Stimulated activated CD4-positive, alpha-beta T cell treated with anti-CD3 and anti-CD28 coated beads, TNF-alpha, amount 100 ng/mL, for 24 hours (primary cell): ENCODE measurements at regions not wholly inside any gene's neighbourhood (a gene's known extent, or its start where the extent isn't known, plus 50 kb on each side); places are given as distances from the start of the nearest gene placed in this dataset.
"Not testable (repeated sequence)": the region's sequence is repeated elsewhere in the genome, so short reads cannot be mapped to it uniquely, and the experiment has no call there.

ENCODE experiments used
- DNase-seq, 3 experiments: peaks; one replicate each; pipeline ENCODE4 v3.0.0-alpha.2; 2020; ENCODE audit warnings: low read depth in 3 of 3

DNA sequence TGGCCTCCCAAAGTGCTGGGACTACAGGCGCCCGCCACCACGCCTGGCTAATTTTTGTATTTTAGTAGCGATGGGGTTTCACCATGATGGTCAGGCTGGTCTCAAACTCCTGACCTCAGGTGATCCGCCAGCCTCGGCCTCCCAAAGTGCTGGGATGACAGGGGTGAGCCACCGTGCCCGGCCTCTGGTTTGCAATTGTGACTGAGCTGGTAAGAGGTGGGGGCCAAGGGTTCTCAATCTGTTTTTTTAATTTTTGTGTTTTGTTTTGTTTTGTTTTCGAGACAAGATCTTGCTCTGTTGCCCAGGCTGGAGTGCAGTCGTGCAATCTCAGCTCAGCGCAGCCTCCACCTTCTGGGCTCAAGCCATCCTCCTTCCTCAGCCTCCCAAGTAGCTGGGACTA, 196.2 kb downstream of the CRLF2 start:
- not testable (repeated sequence) for DNase-seq

DNA sequence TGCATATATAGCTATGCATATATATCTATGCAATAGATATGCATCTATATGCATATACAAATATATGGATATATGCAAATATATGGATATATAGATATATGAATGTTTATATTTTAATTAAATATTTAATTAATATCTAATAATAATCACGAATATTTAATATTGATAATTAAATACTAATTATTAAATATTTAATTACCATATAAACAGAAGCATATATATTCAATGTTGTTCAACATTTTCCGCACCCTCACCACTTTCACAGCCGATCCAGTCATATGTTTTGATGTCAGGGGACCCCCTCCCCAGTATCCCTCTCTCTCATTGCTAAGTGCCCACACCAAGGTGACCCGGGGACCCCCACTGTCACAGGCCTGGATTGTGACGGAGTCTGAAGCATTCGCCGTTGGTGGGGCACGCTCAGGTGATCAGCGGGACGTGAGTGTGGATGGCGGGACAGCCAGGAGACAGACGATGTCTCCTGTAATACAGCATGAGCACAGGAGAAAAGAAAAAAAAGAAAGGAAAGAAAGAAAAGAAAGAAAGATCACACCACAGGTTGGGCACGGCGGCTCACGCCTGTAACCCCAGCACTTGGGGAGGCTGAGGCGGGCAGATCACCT, 199.7 kb downstream of the CRLF2 start:
- no peak for DNase-seq

DNA sequence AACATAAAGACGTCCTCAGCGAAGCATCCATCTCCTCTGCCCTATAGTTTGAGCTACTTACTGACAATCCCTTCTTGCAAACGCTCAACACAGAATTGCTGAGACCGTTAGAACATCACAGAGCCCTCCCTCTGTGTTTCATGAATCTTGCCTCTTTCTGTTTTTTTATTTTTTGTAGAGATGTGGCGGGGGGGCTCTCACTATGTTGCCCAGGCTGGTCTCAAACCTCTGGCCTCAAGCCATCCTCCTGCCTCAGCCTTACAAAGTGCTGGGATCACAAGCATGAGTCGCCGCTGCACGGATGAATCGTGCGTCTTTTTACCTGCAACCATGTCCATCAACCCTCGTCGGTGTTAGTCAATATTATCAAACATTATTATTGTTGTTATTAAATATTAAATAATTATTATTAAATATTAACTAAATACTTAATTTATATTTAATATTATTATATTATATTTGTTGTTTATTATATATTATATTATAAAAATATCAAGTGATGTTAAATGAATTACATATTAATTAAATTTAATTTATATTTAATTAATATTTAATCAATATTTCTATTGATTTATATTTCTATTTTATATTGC, 200.7 kb downstream of the CRLF2 start:
- peak in 1 of 3 experiments; percentile 4 for DNase-seq

DNA sequence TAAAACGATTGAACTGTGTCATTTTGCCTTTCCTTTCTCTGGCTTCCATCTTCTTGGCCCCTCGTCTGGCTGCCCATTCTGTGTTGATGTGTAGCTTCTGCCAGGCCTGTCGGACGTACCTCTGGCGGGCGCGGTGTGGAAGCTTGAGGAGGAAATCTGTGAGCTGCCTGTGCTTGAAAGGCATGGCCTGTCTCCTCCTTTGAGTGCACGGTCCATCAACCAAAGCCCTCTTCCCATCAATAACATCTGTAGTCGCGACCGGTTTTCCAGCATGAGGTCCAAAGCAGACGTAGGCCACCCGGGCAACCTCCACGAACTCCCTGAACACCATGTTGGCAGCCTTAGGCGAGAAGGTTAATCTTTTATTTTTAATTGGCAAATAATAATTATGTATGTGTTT, 202.7 kb downstream of the CRLF2 start:
- DNase-seq, result no peak

DNA sequence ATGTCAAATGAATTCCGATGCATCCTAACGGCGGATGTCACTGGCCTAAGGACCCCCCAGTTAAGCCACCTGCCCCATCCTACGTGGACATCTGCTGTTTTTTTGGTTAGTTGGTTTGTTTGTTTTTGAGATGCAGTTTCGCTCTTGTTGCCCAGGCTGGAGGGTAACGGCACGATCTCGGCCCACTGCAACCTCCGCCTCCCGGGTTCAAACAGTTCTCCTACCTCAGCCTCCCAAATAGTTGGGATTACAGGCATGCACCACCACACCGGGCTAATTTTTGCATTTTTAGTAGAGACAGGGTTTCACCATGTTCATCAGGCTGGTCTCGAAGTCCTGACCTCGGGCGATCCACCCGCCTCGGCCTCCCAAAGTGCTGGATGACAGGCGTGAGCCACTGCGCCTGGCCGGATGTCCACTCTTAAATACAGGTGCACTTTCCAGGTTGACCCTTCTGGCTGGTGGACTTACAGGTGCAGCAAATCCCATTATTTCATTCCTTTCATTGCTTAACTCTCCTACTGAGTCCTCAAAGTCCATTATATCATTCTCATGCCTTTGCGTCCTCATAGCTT, 206.2 kb downstream of the CRLF2 start:
- no peak for DNase-seq

DNA sequence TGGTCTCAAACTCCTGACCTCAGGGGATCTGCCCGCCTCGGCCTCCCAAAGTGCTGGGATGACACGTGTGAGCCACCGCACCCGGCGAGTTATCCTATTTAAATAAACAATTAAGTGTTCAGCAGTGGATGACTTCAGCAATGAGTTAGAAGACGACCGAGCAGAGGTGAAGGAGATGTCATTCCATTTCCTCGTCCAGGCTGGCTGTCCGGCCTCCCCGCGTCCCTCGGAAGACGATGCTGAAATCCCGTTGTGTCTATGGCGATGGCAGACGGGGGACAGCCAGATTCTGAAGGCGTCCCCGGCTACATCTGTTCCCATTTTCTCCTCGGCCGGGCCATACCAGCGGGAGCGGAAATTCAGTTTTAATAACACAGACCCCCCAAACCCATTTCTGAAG, 209.8 kb downstream of the CRLF2 start:
- no peak for DNase-seq

DNA sequence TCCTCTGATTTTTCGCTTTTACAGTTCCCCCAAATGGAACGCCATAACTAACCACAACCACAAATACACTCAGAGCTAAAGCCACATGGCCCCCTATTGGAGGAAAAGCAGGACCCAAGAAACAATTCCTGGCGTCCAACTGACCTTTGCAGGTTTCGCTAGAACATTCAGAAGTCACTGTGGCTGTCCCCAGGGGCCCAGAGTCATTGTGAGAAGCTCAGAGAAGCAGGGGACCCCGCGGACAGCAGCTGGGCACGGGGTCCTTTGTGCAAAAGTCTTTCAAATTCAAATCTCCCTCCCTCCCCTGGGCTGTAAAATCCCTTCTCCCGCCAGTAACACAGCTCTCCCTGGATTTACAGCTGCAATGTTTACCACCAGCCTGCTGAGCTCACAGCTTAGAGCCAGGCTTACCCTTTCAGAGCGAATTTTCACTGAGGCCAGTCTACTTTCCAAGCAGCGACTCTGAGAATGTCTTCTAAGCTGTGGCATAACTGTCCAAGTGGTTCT, 214.8 kb downstream of the CRLF2 start:
- no peak for DNase-seq

DNA sequence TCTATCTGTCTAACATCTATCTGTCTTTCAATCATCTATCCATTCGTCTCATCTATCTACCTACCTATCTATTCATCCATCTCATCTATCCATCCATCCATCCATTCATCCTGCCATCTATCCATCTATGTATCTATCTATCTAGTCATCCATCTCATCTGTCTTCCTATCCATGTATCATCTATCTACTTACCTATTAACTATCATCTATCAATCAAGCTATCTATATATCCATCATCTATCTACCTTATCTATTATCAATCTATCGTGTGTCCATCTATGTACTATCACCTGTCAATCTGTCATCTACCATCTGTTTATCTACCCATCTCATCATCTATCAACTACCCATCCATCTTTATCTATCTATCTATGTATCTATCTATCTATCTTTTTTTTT, 217.7 kb downstream of the CRLF2 start:
- DNase-seq, result no peak

DNA sequence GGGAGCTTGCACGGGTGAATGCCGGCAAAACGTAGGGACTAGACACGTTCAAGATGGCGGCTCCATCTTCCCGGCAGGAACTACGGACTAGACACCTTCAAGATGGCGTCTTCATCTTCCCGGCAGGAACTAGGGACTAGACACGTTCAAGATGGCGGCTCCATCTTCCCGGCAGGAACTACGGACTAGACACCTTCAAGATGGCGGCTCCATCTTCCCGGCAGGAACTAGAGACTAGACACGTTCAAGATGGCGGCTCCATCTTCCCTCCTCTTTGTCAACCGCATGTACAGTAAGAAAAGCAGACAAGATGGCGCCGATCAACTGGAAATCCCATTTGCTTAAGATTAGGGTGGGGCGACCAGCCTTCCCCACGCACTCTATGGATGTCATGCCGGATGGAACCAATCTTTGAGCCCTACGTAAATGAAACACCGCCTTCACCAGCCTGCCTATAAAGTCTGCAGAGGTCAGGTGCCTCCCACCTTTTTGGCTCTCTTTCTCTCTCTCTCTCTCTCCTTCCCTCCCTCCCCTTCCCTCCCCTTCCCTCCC, 222.4 kb downstream of the CRLF2 start:
- DNase-seq, result peak in 2 of 3 experiments; percentile 1 to 12

DNA sequence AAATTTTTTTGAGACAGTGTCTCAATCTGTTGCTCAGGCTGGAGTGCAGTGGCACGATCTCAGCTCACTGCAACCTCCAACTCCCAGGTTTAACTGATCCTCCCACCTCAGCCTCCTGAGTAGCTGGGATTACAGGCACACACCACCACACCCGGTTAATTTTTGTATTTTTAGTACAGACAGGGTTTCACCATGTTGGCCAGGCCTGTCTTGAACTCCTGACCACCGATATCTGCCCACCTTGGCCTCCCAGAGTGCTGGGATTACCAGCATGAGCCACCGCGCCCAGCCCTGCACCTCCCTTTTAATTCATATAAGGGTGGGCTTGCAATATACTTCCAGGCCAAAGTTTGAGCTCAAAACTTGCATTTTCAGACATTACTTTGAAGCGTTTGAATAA, 223.9 kb downstream of the CRLF2 start:
- not testable (repeated sequence) for DNase-seq

DNA sequence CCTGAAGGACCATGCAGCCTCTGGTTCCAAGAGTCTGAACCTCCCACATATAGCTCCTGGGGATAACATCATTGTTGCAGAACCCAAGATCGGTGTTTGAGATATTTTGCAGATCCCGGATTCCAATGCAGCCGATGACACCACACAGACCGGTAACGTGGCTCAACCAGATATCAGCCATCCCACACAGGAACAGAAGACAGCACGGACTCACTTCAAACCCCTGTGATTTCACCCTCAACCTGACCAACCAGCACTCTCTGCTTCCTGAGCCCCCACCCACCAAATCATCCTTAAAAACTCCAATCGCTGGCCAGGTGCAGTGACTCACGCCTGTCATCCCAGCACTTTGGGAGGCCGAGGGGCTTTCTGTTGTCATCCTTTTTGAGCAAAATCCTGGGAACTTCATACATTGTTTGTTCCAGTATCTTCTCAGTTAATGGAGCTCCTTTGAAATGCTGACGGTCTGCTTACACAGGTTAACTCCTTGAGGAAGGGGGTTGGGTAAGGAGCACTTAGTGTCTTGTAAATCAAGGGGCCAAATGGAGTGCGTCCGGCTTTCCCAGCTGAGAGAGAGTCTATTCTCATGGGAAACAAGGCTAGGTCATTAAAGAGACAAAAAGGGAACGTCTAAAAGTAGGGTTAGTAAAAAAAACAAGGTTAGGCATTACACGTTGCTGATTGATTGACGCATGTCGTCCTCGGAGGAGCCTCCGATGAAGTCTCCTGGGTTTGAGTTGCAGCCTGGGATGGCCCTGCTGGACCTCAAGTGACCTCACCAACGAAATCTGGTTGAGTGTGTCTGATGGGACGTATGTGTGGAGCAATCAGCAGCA, 230.4 kb downstream of the CRLF2 start:
- no peak for DNase-seq

DNA sequence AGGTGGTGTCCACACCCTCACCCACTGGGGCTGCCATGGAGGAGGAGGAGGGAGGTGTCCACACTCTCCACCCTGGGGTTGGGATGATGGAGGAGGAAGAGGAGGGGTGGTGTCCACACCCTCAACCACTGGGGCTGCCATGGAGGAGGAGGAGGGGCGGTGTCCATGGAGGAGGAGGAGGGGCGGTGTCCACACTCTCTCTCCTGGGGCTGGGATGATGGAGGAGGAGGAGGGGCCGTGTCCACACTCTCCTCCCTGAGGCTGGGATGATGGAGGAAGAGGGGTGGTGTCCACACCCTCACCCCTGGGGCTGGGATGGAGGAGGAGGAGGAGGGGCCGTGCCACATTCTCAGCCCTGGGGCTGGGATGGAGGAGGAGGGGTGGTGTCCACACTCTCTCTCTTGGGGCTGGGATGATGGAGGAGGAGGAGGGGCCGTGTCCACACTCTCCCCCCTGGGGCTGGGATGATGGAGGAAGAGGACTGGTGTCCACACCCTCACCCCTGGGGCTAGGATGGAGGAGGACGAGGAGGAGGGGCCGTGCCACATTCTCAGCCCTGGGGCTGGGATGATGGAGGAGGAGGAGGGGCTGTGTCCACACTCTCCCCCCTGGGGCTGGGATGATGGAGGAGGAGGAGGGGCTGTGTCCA, 231.7 kb downstream of the CRLF2 start:
- no peak for DNase-seq

DNA sequence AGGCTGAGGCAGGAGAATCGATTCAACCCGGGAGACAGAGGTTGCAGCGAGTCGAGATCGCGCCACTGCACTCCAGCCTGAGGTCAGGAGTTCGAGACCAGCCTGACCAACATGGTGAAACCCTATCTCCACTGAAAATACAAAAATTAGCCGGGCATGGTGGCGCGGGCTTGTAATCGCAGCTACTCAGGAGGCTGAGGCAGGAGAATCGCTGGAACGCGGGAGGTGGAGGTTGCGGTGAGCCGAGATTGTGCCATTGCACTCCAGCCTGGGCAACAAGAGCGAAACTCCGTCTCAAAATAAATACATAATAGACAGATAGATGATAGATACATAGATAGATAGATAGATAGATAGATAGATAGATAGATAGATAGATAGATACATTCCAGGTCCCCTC, 233.3 kb downstream of the CRLF2 start:
- not testable (repeated sequence) for DNase-seq

DNA sequence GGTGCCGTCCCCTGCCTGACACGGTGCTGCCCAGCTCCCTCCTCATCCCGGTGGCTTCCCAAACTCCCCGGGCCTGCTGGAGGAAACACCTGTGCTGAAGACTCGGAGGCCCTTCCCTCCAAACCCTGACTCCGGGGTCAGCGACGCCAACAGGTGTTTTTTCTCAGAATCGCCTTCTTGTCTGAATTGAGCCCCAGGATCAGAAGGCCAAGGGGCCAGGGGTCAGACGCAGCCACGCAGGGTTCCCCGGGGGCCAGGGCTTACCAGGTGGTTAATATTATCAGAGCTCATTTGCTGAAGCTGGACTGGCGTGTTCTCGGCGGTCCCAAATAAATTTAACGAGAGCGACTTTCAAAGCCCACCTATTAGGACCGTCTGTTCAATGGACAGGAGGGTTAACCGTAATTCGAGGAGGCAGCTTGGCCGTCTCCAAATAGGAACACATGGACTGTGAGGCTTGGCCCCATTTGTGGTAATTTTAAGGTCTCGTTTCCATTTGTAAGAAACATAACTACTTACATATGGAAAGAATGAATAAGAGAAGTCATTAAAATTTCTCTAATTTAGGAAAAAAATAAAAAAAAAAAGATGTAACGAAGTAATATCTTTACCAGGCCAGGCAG, 239.3 kb downstream of the CRLF2 start:
- DNase-seq, result no peak

DNA sequence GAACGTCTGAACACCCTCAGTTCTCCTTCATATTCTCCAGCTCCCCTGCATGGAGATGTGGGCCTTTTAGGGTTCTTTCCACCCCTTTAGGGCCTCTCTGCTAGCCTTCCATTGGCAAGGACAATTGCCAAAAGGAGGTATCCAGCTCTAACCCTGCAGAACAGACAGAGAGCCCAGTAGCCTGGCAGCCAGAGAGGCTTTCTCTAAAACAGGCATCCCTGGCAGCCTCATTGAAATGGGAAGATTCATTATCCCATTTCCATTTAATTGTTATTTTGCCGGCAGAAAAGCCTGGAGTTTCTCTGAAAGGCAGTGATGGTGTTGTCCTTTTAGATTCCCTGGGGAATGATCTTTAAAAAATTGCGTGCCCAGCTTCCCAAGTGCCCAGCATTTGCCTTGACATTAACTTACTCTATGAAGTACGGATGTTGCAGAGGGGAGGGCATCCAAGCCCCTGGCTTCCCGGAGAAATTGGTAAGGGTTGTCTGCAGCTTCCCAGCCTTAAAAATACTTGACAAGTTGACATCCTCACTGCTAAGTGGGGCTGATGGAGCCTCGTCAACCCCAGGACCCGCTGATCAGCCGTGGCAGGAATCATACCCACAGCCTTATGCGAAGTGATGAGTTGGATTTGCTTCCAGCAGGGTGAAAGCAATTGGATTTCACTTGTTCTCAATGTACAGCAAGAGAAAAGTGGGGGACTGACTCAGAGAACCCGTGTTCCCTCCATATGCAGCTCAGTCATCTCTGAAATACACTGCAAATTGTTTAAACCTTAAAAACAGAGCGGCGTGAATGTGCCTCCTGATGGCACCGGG, 244.1 kb downstream of the CRLF2 start:
- no peak for DNase-seq

DNA sequence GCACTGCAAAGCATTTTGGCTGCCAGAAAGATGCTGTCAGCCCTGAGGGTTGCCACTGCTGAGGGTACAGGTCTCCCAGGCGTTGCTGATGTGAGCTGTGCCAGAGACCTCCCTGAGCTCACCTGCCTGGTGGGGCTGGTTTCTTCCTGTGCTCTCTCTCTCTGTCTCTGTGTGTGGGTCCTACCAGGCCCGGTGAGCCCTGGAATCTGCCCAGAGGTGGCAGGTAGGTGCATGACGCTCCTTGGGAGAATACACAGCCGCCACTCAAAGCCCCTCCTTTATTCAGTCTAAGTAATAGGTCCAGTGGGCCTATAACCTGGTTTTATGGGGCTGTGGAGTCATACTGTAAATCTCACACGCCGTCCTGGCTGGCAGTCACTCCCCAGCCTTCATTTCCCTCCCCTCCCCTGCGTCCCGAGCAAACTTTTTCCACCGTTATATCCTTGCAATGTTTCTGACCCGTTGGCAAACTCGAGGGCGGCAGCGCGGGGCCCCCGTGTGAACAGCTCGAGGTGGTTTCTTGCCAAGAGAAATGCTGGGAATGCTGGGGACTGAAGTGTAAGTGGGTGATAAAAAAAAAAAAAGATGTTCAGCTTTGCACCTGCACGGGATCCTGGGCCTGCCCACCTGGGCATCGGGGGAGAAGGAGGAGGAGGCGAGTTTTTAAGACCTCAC, 245.9 kb downstream of the CRLF2 start:
- DNase-seq, result no peak

DNA sequence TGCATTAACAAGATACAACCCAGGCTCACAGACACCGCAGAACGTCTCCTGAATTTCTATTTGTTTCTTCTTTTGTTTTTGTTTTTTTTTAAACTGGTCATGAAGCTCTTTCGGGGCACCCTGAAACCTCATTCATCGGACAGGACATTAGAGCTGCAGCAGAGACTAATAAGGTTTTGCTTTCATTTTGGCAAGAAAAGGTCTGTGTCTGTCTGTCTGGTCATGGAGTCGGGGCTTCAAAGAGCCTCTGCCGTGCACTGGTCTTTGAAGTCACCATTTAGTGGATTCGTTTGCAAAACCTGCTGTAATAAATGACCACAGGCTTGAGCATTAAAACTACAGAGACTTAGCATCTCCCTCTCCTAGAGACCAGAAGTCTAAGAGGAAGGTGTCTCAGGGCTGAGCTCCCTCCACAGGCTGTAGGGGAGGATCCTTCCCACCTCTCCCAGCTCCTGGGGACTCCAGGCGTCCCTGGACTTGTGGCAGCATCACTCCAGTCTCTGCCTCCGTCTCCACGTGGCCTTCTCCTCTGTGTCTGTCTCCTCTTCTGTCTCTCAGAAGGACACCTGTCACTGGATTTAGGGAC, 247.5 kb downstream of the CRLF2 start:
- no peak for DNase-seq

DNA sequence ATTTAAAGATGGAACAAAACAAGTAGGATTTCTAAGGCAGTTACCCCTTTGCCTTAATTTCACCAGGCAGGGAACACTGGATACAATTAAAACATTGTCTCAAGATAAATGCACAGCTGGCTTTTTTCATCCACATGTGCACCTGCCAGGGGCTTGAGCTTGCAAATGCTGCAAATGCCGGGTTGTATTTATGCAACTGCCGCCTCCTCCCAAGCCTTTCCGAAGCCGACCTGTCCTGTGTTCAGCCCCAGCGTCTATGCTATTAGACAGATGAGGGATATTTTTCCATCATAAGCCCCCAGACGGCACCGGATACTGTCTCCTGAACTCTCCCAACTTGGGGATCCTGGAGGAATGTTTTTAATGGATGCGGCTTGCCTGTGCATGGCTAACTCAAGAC, 251.6 kb downstream of the CRLF2 start:
- no peak for DNase-seq

DNA sequence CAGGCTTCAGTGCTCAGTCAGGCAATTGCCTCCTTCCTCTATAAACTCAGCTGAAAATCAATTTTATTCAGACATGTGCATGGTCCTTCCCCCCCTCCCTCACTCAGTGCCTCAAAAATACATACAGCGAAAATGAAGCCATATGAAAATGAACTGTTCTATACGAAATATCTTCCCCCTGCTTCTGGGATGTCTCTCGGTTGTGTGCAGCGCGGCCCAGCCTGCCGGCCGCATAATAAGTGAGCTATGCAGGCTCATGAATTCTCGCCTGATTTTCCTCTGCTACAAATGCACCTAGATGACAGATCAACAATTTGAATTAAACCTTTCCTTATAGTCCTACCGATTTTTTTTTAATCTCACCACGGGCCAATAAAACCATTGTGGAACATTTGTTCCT, 252.9 kb downstream of the CRLF2 start:
- DNase-seq, result no peak
